ENCODE measurements at regions not wholly inside any gene's neighbourhood (a gene's known extent, or its start where the extent isn't known, plus 50 kb on each side); places are given as distances from the start of the nearest gene placed in this dataset.

DNA sequence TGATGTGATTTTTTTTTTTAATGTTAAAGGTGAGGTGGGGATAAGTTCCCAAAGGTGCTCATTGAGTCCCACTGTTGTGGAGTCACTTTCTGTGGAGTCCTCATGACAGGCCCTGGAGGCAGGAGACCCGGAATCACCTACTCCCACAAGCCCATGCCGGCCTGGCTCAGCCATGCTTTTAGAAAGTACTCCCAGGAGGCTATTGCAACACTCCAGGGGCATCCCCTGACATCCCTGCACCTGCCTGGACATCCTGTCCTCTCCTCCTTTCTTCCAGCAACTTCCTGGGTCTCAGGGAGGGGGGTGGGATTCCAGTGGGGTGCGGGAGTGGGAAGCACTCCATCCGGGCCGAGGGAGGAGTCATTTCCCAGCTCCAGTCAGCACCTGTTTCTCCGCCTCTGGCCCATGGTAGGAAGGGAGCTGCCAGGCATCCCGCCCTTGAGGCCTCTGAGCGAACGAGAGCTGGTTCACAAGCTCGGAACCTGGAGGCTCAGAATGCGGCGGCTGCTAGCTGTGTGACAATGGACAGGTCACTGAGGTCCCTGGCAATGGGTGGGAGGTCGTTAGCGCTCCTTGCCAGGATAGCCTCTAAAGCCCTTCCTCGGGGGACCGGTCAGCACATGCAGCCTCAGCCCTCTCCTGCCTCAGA, 163.9 kb upstream of the ID2 start:
- H3K4me3 ChIP-seq (ENCODE audit: low read depth, low read length): no peak overlapping the region
- Mint-ChIP-seq H3K27ac (ENCODE audit: unreplicated experiment) (no peak overlapping the region), H3K4me3 (ENCODE audit: unreplicated experiment) (no peak overlapping the region), H3K9me3 (ENCODE audit: unreplicated experiment) (no peaks in the 10 kb centered on the region), H3K27me3 (ENCODE audit: insufficient read depth, unreplicated experiment) (no peaks in the 10 kb centered on the region), H3K4me1 (ENCODE audit: low read depth, unreplicated experiment) (peaks cover 14% of the 10 kb centered on the region), H3K36me3 (ENCODE audit: insufficient read depth, unreplicated experiment) (no peaks in the 10 kb centered on the region)
- no peaks in the 10 kb centered on the region for H3K36me3 ChIP-seq (ENCODE audit: control insufficient read depth, insufficient read depth, low read length)
- H3K4me1 ChIP-seq: 0 out of 2 replicates have a peak, but pooled peaks cover 3% of the 10 kb centered on the region
- no TSS peak for BruUV-seq (replicated peaks)
- intact Hi-C loops (cut with micrococcal nuclease; ENCODE audit: unreplicated experiment): no loop called here
- H3K27me3 ChIP-seq (replicated peaks; ENCODE audit: control insufficient read depth, insufficient read depth, low read length): no peaks in the 10 kb centered on the region
- TF ChIP-seq, protein P1, sequence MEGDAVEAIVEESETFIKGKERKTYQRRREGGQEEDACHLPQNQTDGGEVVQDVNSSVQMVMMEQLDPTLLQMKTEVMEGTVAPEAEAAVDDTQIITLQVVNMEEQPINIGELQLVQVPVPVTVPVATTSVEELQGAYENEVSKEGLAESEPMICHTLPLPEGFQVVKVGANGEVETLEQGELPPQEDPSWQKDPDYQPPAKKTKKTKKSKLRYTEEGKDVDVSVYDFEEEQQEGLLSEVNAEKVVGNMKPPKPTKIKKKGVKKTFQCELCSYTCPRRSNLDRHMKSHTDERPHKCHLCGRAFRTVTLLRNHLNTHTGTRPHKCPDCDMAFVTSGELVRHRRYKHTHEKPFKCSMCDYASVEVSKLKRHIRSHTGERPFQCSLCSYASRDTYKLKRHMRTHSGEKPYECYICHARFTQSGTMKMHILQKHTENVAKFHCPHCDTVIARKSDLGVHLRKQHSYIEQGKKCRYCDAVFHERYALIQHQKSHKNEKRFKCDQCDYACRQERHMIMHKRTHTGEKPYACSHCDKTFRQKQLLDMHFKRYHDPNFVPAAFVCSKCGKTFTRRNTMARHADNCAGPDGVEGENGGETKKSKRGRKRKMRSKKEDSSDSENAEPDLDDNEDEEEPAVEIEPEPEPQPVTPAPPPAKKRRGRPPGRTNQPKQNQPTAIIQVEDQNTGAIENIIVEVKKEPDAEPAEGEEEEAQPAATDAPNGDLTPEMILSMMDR (IDR thresholded peaks at IDR 0.05; ENCODE audit: insufficient read depth in 1 of 2, low read depth in 1 of 2, low read length in 1 of 2, severe bottlenecking in 1 of 2, unreplicated experiment in 1 of 2): no peak
- DNase-seq: no peak
- ChIA-PET POLR2A (no interaction called here), CTCF (no interaction called here)
- H3K9me3 ChIP-seq: no peaks in the 10 kb centered on the region

DNA sequence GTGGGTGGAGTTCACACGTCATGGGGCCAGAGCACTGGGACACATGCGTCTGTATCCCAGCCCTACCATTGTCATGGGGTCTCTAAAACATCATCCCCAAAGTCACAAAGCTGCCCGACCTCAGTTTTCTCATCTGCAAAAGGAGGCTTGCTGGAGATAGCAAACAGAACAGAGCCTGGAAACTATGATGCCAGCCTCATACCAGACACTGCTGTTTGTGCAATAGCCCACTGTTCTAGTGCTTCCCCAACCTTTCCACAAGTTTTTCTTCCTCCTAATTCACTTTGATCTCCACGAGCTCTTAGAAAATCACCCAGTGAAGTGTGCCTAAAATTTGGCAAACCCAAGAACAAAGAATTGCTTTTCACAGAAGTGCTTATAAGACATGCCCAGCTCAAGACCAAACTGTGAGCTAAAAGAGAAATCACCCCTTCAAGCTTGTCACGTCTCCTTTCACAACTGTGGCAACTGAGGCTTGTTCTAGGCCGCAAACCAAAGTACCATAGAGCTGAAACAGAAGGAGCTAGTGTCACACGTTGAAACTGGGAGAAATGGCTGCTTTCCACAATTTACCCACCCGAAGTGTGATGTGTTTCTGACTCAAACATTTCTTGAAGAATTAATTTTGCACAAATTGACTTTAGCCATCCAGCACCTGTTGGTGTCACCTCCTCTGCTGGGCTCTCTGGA, 162.7 kb upstream of the ID2 start:
- H3K27me3 ChIP-seq (replicated peaks; ENCODE audit: control insufficient read depth, insufficient read depth, low read length): no peaks in the 10 kb centered on the region
- Mint-ChIP-seq H3K9me3 (ENCODE audit: unreplicated experiment) (no peaks in the 10 kb centered on the region), H3K27ac (ENCODE audit: unreplicated experiment) (no peak overlapping the region), H3K36me3 (ENCODE audit: insufficient read depth, unreplicated experiment) (no peaks in the 10 kb centered on the region), H3K27me3 (ENCODE audit: insufficient read depth, unreplicated experiment) (no peaks in the 10 kb centered on the region), H3K4me3 (ENCODE audit: unreplicated experiment) (no peak overlapping the region), H3K4me1 (ENCODE audit: low read depth, unreplicated experiment) (peaks cover 14% of the 10 kb centered on the region)
- no peak overlapping the region for H3K4me3 ChIP-seq (ENCODE audit: low read depth, low read length)
- H3K9me3 ChIP-seq: no peaks in the 10 kb centered on the region
- H3K4me1 ChIP-seq: 0 out of 2 replicates have a peak, but pooled peaks cover 3% of the 10 kb centered on the region
- intact Hi-C loops (cut with micrococcal nuclease; ENCODE audit: unreplicated experiment): no loop called here
- ChIA-PET CTCF (no interaction called here), POLR2A (no interaction called here)
- no TSS peak for BruUV-seq (replicated peaks)
- DNase-seq: no peak
- H3K36me3 ChIP-seq (ENCODE audit: control insufficient read depth, insufficient read depth, low read length): no peaks in the 10 kb centered on the region
- TF ChIP-seq, protein P1 (IDR thresholded peaks at IDR 0.05; ENCODE audit: insufficient read depth in 1 of 2, low read depth in 1 of 2, low read length in 1 of 2, severe bottlenecking in 1 of 2, unreplicated experiment in 1 of 2): no peak

DNA sequence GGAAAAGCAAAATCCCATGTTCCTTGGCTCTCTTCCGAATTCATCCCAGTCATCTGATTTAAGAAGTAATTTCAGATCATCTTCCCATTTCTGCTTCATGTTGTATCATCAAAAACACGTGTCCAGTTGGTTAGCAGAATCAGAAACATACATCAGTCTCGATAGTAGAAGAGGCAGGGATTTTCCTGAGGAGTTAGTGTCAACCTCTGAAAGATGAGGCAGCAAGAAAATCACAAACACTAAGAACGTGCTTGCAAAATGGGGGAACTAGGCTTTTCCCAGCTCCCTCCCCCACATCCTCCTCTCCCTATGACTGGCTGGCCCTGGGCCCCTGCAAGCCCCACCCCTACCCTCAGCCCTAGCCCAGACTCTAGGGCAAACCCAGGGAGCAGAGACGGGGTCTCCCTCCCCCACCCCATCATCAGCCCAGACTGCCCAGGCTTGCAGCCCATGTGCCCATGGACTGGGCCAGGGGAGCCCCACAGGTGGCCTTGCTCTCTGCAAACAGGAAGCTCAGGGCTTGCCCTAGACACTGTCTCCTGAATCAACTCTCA, 161.0 kb upstream of the ID2 start:
- Mint-ChIP-seq H3K36me3 (ENCODE audit: insufficient read depth, unreplicated experiment) (no peaks in the 10 kb centered on the region), H3K4me1 (ENCODE audit: low read depth, unreplicated experiment) (peaks cover 13% of the 10 kb centered on the region), H3K4me3 (ENCODE audit: unreplicated experiment) (no peak overlapping the region), H3K27ac (ENCODE audit: unreplicated experiment) (no peak overlapping the region), H3K9me3 (ENCODE audit: unreplicated experiment) (no peaks in the 10 kb centered on the region), H3K27me3 (ENCODE audit: insufficient read depth, unreplicated experiment) (no peaks in the 10 kb centered on the region)
- Histone ChIP-seq H3K4me1 (peaks cover 8% of the 10 kb centered on the region), H3K36me3 (ENCODE audit: control insufficient read depth, insufficient read depth, low read length) (no peaks in the 10 kb centered on the region), H3K4me3 (ENCODE audit: low read depth, low read length) (no peak overlapping the region), H3K27me3 (replicated peaks; ENCODE audit: control insufficient read depth, insufficient read depth, low read length) (no peaks in the 10 kb centered on the region), H3K9me3 (no peaks in the 10 kb centered on the region)
- CTCF ChIA-PET: interaction anchor here (0.6 to 1.0 kb wide), 2 partner anchors 13 to 20 kb away, joined by 3 read pairs; no protein-coding TSS in a partner anchor
- intact Hi-C loops (cut with micrococcal nuclease; ENCODE audit: unreplicated experiment): no loop called here
- TF ChIP-seq, protein P1 (IDR thresholded peaks at IDR 0.05; ENCODE audit: insufficient read depth in 1 of 2, low read depth in 1 of 2, low read length in 1 of 2, severe bottlenecking in 1 of 2, unreplicated experiment in 1 of 2): no peak
- BruUV-seq (replicated peaks): no TSS peak
- DNase-seq: no peak
- POLR2A ChIA-PET: no interaction called here

Measured in Caco-2 (cell line).